ENCODE measurements at regions not wholly inside any gene's neighbourhood (a gene's known extent, or its start where the extent isn't known, plus 50 kb on each side); places are given as distances from the start of the nearest gene placed in this dataset.

DNA sequence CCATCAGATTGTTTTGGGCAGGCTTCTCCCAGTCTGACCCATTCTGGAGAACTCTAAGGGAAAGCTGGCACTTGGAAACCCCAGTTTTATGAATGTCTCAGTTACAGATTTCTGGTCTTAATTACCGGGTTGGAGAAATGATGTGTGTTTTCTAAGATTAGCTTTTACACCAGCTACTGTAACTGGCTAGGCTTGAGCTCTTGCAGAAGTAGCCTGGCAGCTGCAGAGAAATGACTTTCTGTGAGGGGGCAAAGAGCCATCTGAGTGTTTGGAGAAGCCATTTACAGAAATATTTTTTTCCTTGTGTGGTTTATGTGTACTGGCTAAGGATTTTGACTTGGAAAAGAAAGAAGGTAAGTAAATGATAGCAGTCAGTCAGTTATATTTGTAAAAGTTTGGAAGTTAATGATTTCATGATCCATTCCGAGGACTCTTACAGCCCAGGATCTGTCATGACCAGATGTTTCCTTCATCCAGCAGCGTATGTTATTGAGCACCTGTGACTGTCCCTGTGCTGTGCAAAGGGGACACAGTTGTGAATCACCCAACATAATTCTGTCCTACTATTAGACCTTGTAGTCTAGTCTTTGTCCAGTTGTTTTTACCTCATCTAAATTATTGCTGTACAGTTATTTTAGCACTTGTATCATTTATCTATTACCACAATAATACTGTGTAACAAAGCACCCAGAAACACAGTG is 53.7 kb upstream of the GDNF start:
- TF ChIP-seq, protein P1, sequence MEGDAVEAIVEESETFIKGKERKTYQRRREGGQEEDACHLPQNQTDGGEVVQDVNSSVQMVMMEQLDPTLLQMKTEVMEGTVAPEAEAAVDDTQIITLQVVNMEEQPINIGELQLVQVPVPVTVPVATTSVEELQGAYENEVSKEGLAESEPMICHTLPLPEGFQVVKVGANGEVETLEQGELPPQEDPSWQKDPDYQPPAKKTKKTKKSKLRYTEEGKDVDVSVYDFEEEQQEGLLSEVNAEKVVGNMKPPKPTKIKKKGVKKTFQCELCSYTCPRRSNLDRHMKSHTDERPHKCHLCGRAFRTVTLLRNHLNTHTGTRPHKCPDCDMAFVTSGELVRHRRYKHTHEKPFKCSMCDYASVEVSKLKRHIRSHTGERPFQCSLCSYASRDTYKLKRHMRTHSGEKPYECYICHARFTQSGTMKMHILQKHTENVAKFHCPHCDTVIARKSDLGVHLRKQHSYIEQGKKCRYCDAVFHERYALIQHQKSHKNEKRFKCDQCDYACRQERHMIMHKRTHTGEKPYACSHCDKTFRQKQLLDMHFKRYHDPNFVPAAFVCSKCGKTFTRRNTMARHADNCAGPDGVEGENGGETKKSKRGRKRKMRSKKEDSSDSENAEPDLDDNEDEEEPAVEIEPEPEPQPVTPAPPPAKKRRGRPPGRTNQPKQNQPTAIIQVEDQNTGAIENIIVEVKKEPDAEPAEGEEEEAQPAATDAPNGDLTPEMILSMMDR (IDR thresholded peaks at IDR 0.05; ENCODE audit: control extremely low read depth, extremely low read depth, low read depth, missing control alignments), result no peak
- ChIA-PET POLR2A (no interaction called here), CTCF (interaction anchor here (2.0 kb wide), 1 partner anchor 11 kb away, joined by 7 read pairs; no protein-coding TSS in a partner anchor)
- no peak for DNase-seq (ENCODE audit: extremely low spot score)

DNA sequence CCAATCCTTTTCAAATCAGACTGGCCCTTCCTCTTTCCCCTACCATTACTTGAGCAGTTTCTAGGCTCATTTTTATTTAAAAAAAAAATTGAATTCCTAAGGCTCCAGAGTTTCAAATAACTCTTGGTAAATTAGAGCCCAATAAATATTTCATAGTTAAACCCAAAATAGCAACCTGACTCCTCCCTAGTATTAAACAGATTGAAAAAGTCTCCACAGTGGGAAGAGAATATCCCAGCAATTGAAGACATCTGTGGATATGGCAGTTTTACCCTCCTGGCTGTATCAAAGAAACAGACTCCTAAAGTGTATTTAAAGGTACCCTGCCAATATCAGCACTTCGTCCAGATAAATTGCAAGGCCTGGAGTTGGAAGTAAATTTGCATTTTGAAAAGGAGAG is 52.7 kb upstream of the GDNF start:
- POLR2A ChIA-PET, result no interaction called here
- CTCF ChIA-PET, result interaction anchor here (2.0 kb wide), 1 partner anchor 10 kb away, joined by 7 read pairs; no protein-coding TSS in a partner anchor
- DNase-seq (ENCODE audit: extremely low spot score), result no peak
- TF ChIP-seq, protein P1 (IDR thresholded peaks at IDR 0.05; ENCODE audit: control extremely low read depth, extremely low read depth, low read depth, missing control alignments), result no peak

DNA sequence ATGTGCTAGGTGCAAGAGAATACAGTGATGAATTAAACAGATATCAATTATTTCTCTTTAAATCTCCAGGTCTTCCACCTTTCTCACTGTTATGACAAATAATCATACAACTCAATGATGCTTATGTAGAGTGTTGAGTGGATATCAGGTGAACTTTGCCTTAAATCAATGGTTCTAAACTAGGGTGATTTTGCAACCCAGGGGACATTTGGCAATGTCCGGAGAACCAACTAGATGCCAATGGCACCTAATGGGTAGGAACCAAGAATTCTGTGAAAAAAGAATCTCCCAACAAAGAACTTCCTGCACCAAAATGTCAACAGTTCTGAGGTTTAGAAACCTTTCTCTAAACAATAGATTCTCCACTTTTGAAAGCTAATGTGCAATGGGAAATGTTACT is 52.0 kb upstream of the GDNF start:
- no peak for DNase-seq (ENCODE audit: extremely low spot score)
- TF ChIP-seq, protein P1 (IDR thresholded peaks at IDR 0.05; ENCODE audit: control extremely low read depth, extremely low read depth, low read depth, missing control alignments), result no peak
- ChIA-PET CTCF (no interaction called here), POLR2A (no interaction called here)

DNA sequence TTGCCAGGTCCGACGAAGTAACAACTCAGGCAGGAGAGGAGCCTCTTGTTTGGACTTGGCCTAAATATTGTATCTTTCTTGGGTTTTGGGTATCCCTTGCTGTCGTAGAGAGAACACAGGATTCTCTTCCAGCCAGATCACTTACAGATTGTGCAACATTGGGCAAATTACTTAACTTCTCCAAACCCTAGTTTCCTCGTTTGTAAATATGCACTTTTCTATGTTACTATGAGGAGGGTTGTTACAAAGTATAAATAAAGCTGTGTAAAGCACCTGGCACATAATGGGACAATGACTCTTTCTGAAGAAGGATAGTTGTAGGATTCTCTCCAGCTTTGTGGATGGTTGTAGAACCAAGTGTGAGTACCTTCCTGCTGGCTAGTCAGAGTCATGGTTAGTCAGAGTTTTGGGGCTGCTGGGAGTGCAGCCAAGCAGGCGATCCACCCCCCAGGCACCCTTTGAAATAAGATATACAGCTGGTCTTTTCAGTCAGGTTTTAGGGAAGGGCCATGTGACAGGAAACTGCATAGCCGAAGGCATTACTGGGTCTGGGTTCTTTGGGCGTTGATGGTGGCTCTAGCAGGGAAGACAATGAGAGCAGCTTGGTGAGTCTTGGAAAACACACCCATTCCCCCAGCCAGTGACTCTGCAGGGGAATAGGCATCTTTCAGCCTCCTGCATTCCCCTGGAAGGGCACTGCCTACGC is 49.9 kb upstream of the GDNF start:
- ChIA-PET POLR2A (no interaction called here), CTCF (interaction anchor here (1.1 kb wide), 1 partner anchor 476 kb away, joined by 3 read pairs; no protein-coding TSS in a partner anchor)
- TF ChIP-seq, protein P1 (IDR thresholded peaks at IDR 0.05; ENCODE audit: control extremely low read depth, extremely low read depth, low read depth, missing control alignments), result no peak
- no peak for DNase-seq (ENCODE audit: extremely low spot score)

Measured in GM10248 (cell line).